Ovary (tissue), 3 donors: ENCODE measurements at regions not wholly inside any gene's neighbourhood (a gene's known extent, or its start where the extent isn't known, plus 50 kb on each side); places are given as distances from the start of the nearest gene placed in this dataset.

ENCODE experiments used
- CTCF ChIP-seq, 3 donors: fragments of 450-650 bp in 2 of 3; fragments of 200-600 bp in 1 of 3; IDR thresholded peaks; one replicate each; pipeline versions ENCODE4 v1.5.1 to v1.8.0; 2016 to 2022; ENCODE audit warnings: antibody characterized with exemption in 3 of 3, mild to moderate bottlenecking in 1 of 3
- EP300 ChIP-seq: sonication (generic); formaldehyde crosslinking; IDR thresholded peaks from one replicate; pipeline ENCODE4 v1.6.1; 2017; ENCODE audit warnings: antibody characterized with exemption
- POLR2A ChIP-seq: fragments of 450-650 bp; IDR thresholded peaks from one replicate; pipeline ENCODE4 v1.6.1; 2017; ENCODE audit warnings: antibody characterized with exemption, mild to moderate bottlenecking, moderate library complexity
- donor health status: DM: no; HTN: no; CAD: no.

- TF ChIP-seq CTCF (IDR thresholded peaks at IDR 0.05): no peak
- TF ChIP-seq EP300: no peak
- no peak for TF ChIP-seq POLR2A
Observed at GRCh38 chr19:29383696-29384095, 142.1 kb upstream of the VSTM2B start.
